A172 (cell line): ENCODE measurements at regions not wholly inside any gene's neighbourhood (a gene's known extent, or its start where the extent isn't known, plus 50 kb on each side); places are given as distances from the start of the nearest gene placed in this dataset.

ENCODE experiments used
- DNase-seq: peaks from one replicate; pipeline ENCODE4 v3.0.0-alpha.2; 2015; ENCODE audit warnings: low spot score

- DNase-seq: no peak
Observed at GRCh38 chr2:16565481-16565880, 100.2 kb downstream of the CYRIA start.

GRCh38 chr2:16561676-16562075 is 104.0 kb downstream of the CYRIA start:
- no peak for DNase-seq

GRCh38 chr2:16561251-16561650 is 104.4 kb downstream of the CYRIA start:
- DNase-seq: no peak

- no peak for DNase-seq
Observed at GRCh38 chr2:16559278-16560067, 106.2 kb downstream of the CYRIA start.

GRCh38 chr2:16554060-16554583 is 111.5 kb downstream of the CYRIA start:
- no peak for DNase-seq

- DNase-seq: peak; percentile 41
Observed at GRCh38 chr2:16553226-16553625, 112.4 kb downstream of the CYRIA start.

GRCh38 chr2:16552202-16552601 is 113.4 kb downstream of the CYRIA start:
- no peak for DNase-seq

GRCh38 chr2:16548036-16548435 is 117.6 kb downstream of the CYRIA start:
- DNase-seq: no peak

GRCh38 chr2:16546128-16546754 is 119.4 kb downstream of the CYRIA start:
- DNase-seq: peak; percentile 68

- no peak for DNase-seq
Observed at GRCh38 chr2:16538707-16539106, 126.9 kb downstream of the CYRIA start.

GRCh38 chr2:16537347-16537746 is 128.3 kb downstream of the CYRIA start:
- DNase-seq: peak; percentile 7

GRCh38 chr2:16526193-16526592 is 139.4 kb downstream of the CYRIA start:
- DNase-seq: no peak

GRCh38 chr2:16525265-16525887 is 140.3 kb downstream of the CYRIA start:
- DNase-seq: no peak

GRCh38 chr2:16523711-16524110 is 141.9 kb downstream of the CYRIA start:
- DNase-seq: no peak

GRCh38 chr2:16522031-16522831 is 143.4 kb downstream of the CYRIA start:
- no peak for DNase-seq

- no peak for DNase-seq
Observed at GRCh38 chr2:16520891-16521290, 144.7 kb downstream of the CYRIA start.

- DNase-seq: no peak
Observed at GRCh38 chr2:16515696-16516095, 149.9 kb downstream of the CYRIA start.

GRCh38 chr2:16513626-16514025 is 152.0 kb downstream of the CYRIA start:
- no peak for DNase-seq

GRCh38 chr2:16511041-16511440 is 154.6 kb downstream of the CYRIA start:
- DNase-seq: no peak

- DNase-seq: no peak
Observed at GRCh38 chr2:16509042-16509441, 156.6 kb downstream of the CYRIA start.

- DNase-seq: no peak
Observed at GRCh38 chr2:16508490-16508851, 157.2 kb downstream of the CYRIA start.
